Smooth muscle cell (in vitro differentiated cells): ENCODE measurements at regions not wholly inside any gene's neighbourhood (a gene's known extent, or its start where the extent isn't known, plus 50 kb on each side); places are given as distances from the start of the nearest gene placed in this dataset.

Source experiments
- DNase-seq: peaks from one replicate; lab custom pipeline; 2025; ENCODE audit not compliant: unreplicated experiment; lab: John Stamatoyannopoulos, UW
- H2AFZ ChIP-seq: fragments of 200-600 bp; sonication (generic); 2 replicates; pipeline ENCODE4 v1.6.0; 2016; ENCODE audit warnings: antibody characterized with exemption, low read depth, mild to moderate bottlenecking
- H3F3A ChIP-seq: fragments of 200-600 bp; sonication (generic); 2 replicates; pipeline ENCODE4 v1.6.0; 2017; ENCODE audit warnings: antibody characterized with exemption, low read depth
- H3K27ac ChIP-seq: fragments of 200-600 bp; sonication (generic); 2 replicates; pipeline ENCODE4 v1.5.1; 2016; ENCODE audit warnings: low read depth, mild to moderate bottlenecking
- H3K27me3 ChIP-seq: fragments of 200-600 bp; sonication (generic); 2 replicates; pipeline ENCODE4 v1.6.1; 2016; ENCODE audit warnings: low read depth, mild to moderate bottlenecking
- H3K36me3 ChIP-seq: fragments of 200-600 bp; sonication (generic); 2 replicates; pipeline ENCODE4 v1.5.1; 2016; ENCODE audit warnings: low read depth
- H3K4me1 ChIP-seq: fragments of 200-600 bp; sonication (generic); 2 replicates; pipeline ENCODE4 v1.5.1; 2016; ENCODE audit warnings: low read depth
- H3K4me2 ChIP-seq: fragments of 200-600 bp; sonication (generic); 2 replicates; pipeline ENCODE4 v1.6.0; 2016; ENCODE audit warnings: mild to moderate bottlenecking
- H3K4me3 ChIP-seq: fragments of 200-600 bp; sonication (generic); 2 replicates; pipeline ENCODE4 v1.5.1; 2016; ENCODE audit warnings: mild to moderate bottlenecking
- H3K79me2 ChIP-seq: fragments of 200-600 bp; sonication (generic); 2 replicates; pipeline ENCODE4 v1.6.0; 2016; ENCODE audit warnings: low read depth, mild to moderate bottlenecking
- H3K9ac ChIP-seq: fragments of 200-600 bp; sonication (generic); 2 replicates; pipeline ENCODE4 v1.6.0; 2016; ENCODE audit warnings: low read depth
- H3K9me3 ChIP-seq: fragments of 200-600 bp; sonication (generic); replicated peaks from 2 replicates; pipeline ENCODE4 v1.5.1; 2016; ENCODE audit warnings: low read depth
- H4K20me1 ChIP-seq: fragments of 200-600 bp; sonication (generic); 2 replicates; pipeline ENCODE4 v1.6.0; 2016; ENCODE audit warnings: low read depth
- CTCF ChIP-seq: fragments of 200-600 bp; sonication (generic); IDR thresholded peaks from 2 replicates; pipeline ENCODE4 v1.5.1; 2017; ENCODE audit warnings: borderline replicate concordance, mild to moderate bottlenecking, antibody characterized with exemption; ENCODE audit not compliant: insufficient read depth, poor library complexity, severe bottlenecking
- WGBS: methylation state at CpG from one replicate; pipeline ENCODE4 v1.1.7; 2016; ENCODE audit warnings: low lambda C conversion rate; 5-methylcytosine and 5-hydroxymethylcytosine counted together

DNA sequence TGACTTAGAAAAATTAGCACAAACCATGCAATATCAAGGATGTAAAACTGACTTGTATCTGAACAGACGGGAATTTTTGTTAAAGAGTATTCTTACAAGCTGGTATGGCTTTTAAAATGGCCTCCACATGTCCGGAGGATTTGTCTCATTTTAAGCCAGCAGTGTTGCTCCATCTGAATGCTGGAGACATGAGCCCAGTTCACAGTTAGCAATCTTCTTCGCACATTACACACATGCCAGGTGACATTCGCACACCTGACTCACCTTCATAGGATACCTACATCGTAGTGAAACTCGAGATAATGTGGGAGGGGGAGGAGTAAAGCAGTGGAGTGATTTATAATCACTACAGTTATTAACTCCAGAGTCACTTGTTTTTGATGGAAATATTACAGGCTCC is 231.8 kb upstream of the RBBP8 start:
- Histone ChIP-seq H3K27ac (no peak overlapping the region), H3K4me3 (no peak overlapping the region), H3K27me3 (no peaks in the 10 kb centered on the region), H3K9ac (no peak overlapping the region), H2AFZ (no peak overlapping the region), H4K20me1 (no peaks in the 10 kb centered on the region), H3K4me1 (no peaks in the 10 kb centered on the region), H3K9me3 (no peaks in the 10 kb centered on the region), H3F3A (peaks cover 3% of the 10 kb centered on the region), H3K79me2 (no peaks in the 10 kb centered on the region), H3K4me2 (no peak overlapping the region), H3K36me3 (no peaks in the 10 kb centered on the region)
- DNase-seq, result no peak
- no peak for TF ChIP-seq CTCF
- 90% methylated on average over 6 of the region's 6 CpGs for WGBS

GRCh38 chr18:22701795-22702194 is 231.3 kb upstream of the RBBP8 start:
- Histone ChIP-seq H3K9me3 (no peaks in the 10 kb centered on the region), H3K36me3 (no peaks in the 10 kb centered on the region), H3K27me3 (no peaks in the 10 kb centered on the region), H4K20me1 (no peaks in the 10 kb centered on the region), H3K79me2 (no peaks in the 10 kb centered on the region), H3K4me3 (no peak overlapping the region), H3K27ac (no peak overlapping the region), H3K9ac (no peak overlapping the region), H3K4me1 (no peaks in the 10 kb centered on the region), H3K4me2 (no peak overlapping the region), H3F3A (peaks cover 3% of the 10 kb centered on the region), H2AFZ (no peak overlapping the region)
- no peak for TF ChIP-seq CTCF
- DNase-seq, result no peak
- WGBS, result 99% methylated on average over 4 of the region's 4 CpGs

DNA sequence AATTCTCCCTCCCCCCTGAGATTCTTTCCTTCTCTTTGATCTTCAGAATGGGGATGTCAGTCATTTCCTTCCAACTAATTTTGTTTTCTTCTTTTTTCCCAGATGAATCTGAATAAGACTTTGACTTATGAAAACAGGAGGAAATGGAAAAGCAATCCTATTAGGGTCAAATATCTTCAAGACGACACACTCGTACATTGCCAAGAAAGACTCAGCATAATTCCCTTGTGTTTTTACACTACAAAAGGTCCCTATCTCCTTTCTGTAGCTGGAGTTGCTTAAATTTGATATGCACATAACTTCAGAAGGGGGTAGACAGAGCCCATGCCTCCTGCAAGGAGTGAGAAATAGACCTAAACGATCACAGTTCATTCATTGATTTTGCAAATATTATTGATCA is 230.3 kb upstream of the RBBP8 start:
- no peaks in the 10 kb centered on the region for H3K4me1 ChIP-seq
- WGBS, result 83% methylated on average over 3 of the region's 3 CpGs
- no peak for TF ChIP-seq CTCF
- no peak overlapping the region for H3K9ac ChIP-seq
- no peak overlapping the region for H3K4me3 ChIP-seq
- no peaks in the 10 kb centered on the region for H3K79me2 ChIP-seq
- H4K20me1 ChIP-seq, result no peaks in the 10 kb centered on the region
- H3F3A ChIP-seq, result peaks cover 3% of the 10 kb centered on the region
- H3K27me3 ChIP-seq, result no peaks in the 10 kb centered on the region
- no peak overlapping the region for H2AFZ ChIP-seq
- H3K36me3 ChIP-seq, result no peaks in the 10 kb centered on the region
- H3K27ac ChIP-seq, result no peak overlapping the region
- H3K9me3 ChIP-seq, result no peaks in the 10 kb centered on the region
- H3K4me2 ChIP-seq, result no peak overlapping the region
- no peak for DNase-seq

- H3F3A ChIP-seq, result peaks cover 3% of the 10 kb centered on the region
- no peak overlapping the region for H2AFZ ChIP-seq
- no peaks in the 10 kb centered on the region for H4K20me1 ChIP-seq
- no peak overlapping the region for H3K4me2 ChIP-seq
- no peaks in the 10 kb centered on the region for H3K27me3 ChIP-seq
- no peaks in the 10 kb centered on the region for H3K79me2 ChIP-seq
- DNase-seq, result no peak
- H3K9me3 ChIP-seq, result no peaks in the 10 kb centered on the region
- no peaks in the 10 kb centered on the region for H3K36me3 ChIP-seq
- H3K27ac ChIP-seq, result no peak overlapping the region
- no peaks in the 10 kb centered on the region for H3K4me1 ChIP-seq
- WGBS, result 59% methylated on average over 9 of the region's 9 CpGs
- no peak overlapping the region for H3K9ac ChIP-seq
- TF ChIP-seq CTCF, result peak; percentile 83
- no peak overlapping the region for H3K4me3 ChIP-seq
These were observed 229.1 kb upstream of the RBBP8 start for GRCh38 chr18:22703883-22704585.
